GM21515 (cell line): ENCODE measurements at regions not wholly inside any gene's neighbourhood (a gene's known extent, or its start where the extent isn't known, plus 50 kb on each side); places are given as distances from the start of the nearest gene placed in this dataset.

Experiments used
- ATAC-seq: cut with Tn5 transposase; IDR thresholded peaks from one replicate; pipeline ENCODE4 v1.9.1; 2021; ENCODE audit not compliant: unreplicated experiment

DNA sequence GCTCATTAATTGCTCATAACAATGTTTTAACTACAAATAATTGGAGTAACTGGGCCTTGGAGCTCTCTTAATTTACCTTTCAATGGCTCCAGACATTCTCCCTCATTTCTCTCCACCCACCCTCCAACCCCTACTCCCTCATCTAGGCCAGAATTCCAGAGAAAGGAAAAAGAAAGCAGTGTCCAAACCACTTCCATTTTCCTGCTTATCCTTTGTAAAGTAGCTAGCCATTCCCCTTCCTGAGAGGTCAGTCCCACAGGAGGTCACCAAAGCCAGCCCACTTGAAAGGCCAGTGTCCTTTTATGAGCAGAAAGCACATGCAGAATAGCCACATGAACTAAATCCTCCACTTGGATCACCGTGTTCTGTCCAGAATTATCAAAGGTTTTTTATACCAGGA lies 404.8 kb upstream of the FAT3 start:
- ATAC-seq: no peak

DNA sequence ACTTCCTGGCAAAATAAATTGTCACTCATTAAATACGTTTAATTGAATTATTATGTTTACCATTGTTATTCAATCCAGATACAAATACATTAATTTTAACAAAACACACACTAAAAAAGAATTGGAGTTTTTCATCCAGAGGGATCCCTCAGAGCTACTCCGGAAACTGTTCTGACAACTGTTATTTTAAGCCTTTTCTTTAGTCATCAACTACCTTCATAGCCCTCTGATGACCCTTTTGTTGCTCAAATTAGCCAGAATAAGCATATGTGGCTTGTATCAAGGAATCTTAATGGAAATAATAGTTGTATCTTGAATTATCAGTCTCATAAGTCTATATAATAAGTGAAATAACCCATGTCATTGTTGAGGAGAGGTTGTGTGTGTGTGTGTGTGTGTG lies 405.4 kb upstream of the FAT3 start:
- ATAC-seq: no peak

DNA sequence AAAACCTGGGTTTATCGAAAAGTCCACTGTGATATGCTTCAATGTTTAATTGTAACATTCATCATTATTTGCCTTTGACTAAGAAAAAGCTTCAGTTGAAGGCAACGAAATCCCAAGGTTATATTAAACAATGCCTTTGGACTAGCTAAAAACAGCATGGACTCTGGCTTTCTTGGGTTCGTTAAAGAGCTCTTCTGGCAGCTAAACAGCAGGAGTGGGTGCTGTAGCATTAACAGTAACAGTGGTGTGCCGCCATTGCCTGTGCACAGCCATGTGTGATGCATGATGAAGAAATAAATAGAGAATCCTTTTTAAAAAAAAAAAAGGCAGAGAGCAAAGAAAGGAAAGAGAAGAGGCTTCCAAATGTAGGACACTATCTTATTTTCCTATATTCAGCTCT lies 406.6 kb upstream of the FAT3 start:
- ATAC-seq: no peak

DNA sequence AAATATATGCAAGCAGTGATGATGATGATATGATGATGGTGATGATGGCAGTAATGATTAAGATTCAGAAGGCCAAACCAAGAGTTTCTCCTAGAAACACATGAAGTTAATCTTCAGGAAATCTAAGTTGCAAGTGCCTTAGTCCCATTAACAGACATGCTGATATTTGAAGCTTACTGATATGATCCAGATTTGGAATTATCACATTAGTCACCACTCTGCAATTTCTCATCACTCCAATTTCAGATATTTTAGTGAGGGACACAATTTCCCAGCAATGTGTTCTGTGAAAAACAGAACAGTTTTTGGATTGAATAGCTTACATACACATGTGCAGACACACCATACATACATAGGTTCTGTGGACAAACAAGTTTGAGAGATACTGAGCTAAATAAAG lies 411.4 kb upstream of the FAT3 start:
- no peak for ATAC-seq

DNA sequence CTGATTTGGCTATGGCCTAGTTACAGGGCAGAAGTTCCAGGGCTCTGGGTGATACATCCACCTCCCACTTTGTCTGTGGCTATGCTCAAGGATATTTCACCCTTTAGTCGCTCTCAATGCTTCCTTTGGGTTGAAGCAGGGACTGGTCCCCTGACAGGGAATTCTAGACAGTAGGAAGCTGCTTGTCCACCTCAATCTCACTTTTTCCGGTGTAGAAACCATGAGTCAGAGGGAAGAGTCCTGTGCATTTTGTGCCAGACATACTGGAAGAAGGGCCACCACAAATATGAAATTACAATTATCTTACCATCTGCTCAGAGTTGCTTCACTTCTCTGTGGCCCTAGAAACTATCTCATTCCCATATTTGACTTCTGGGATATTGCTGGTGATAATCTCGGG lies 413.7 kb upstream of the FAT3 start:
- no peak for ATAC-seq

DNA sequence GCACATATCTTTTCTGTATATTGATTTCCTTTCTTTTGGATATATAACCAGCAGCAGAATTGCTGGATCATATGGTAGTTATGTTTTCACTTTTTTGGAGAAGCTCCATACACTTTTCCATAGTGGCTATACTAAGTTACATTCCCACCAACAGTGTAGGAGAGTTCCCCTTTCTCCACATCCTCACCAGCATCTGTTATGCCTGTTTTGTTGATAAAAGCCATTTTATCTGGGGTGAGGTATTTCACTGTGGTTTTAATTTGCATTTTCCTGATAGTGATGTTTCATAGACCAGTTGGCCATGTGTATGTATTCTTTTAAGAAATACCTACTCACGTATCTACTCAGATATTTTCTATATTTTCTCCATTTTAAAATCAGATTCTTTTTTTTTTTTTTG lies 419.3 kb upstream of the FAT3 start:
- no peak for ATAC-seq

DNA sequence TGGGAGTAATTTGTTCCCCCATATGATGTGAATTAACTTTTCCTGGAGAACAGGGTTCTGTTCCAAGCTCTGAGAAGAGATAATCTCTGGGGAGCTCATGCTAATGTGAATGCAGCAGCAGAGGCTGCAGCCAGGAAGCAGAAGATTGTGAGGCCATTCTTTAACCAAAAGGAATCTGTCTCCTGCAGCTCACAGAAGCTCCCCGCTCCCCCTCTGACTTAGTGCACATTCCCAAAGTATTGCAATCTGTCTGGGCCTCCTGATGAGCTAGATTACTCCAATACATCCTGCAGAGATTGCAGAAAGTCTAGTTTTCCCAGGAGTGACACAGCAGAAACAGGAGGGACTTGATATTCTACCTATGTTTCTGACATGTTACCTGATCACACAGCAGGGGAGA lies 420.6 kb upstream of the FAT3 start:
- ATAC-seq: no peak

DNA sequence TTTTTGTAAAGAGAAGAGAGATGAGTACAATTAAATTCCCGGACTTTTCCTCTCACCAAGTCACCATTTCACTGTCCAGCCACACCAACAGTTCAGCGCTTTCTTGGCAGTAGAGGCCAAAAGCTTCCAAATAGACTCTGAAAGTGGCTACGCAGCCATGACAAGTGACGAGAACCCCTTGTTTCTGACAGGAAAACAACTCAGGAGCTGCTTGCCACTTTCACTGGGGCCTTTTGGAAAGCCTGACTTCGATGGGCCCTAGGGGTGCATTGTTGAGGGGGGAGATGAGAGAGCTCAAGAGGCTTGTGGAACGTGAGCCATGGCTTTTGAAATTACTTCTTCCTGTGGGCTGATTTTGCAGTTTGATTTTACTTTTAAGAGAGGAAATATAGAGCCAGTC lies 422.1 kb upstream of the FAT3 start:
- no peak for ATAC-seq

DNA sequence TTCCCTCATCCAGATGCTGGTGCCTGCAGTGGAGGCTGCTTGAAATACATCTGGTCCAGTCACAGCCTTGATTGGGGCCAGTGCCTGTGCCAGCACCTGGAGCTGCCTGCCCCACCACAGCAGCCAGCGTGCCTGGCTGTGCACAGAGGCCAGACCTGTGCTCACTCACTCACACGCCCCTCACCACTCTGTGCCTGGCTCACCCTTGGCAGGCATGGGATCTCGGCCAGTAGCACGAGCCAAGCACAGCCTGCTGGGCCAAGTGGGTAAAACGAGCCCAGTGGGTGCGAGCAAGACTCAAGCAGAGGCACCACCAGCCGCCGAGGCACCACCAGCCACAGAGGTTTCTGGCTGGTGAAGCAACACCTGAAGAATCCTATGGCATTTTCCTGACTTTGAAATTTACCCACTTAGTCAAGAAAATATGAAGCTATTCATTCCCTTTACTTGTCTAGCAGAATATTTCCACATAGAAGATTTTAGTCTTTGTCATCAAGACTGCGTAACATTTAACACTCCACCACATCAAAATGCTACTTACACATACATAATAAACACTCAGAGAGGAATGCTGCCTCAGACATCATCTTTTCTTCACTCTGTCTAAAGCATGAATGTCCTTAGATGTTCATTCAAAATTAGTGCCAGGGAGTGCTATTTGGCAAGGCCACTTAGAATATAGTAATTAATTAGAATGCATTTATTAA lies 424.3 kb upstream of the FAT3 start:
- ATAC-seq: no peak

DNA sequence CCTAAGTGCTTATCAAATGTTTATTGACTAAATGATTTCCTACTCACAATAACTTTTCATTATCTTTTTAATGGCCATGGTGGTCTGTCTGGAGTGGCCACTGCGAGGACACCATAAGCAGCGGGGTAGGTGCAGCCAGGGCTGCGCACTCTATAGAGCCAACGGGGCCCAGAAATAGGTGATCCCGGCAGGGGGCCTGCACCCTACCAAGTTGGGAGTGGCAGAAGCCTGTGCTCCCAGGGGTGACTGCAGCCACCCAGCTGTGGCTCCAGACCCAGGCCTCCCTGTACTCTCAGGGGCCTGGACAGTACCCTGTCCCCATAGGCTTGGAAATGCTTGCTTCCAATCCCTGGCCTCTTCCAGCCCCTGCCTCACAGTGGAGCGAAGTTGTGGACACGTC lies 426.4 kb upstream of the FAT3 start:
- ATAC-seq: no peak

DNA sequence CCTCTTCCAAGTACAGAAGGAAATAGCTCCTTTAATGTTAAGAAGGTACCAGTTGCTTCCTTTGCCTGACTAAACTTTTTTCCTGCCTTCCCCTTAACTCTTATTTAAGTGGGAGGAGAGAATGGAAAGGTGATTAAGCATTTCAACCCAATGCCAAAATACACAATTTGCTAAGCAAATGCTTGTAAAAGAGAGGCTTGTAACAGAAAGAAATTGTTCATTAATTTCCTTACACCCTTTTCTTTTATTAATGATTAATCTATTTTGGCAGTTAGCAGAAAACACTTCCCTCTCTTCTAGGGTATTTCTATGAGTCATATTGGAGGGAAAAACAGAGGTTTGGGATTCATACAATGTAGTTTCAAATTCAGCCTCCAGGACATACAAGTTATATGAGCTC lies 427.6 kb upstream of the FAT3 start:
- no peak for ATAC-seq

DNA sequence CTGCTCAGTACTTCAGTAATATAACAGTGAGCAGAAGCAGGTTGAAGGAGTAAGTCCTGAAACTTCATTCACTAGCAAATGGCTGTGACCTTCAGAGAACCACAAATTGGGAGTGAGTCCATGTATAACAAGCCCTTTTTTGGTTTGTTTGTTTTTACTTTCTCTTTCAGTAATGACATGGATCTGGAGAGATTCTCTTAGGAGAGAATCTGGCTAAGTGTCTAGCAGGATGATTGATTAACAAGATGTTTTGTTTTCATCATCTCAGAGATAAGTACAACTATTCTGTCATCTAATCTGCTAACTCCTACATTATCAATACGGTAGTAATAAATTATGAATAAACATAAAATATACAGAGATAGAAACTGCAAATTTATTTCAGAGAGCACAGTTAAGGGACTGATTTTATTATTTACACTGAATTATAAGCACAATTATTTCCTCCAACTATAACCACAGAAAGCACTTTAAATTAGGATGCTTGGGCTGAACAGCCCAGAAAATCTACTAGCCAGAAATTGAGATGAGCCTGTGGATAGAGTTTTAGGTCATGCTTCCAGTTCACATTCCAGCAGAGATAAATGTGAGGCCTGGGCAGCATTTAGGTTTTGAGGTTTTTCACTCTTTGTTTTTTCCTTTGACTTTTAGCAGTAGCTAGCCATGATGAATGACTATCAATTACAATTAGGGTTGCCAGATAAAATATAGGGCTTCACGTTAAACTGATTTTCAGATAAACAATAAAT lies 429.3 kb upstream of the FAT3 start:
- no peak for ATAC-seq

DNA sequence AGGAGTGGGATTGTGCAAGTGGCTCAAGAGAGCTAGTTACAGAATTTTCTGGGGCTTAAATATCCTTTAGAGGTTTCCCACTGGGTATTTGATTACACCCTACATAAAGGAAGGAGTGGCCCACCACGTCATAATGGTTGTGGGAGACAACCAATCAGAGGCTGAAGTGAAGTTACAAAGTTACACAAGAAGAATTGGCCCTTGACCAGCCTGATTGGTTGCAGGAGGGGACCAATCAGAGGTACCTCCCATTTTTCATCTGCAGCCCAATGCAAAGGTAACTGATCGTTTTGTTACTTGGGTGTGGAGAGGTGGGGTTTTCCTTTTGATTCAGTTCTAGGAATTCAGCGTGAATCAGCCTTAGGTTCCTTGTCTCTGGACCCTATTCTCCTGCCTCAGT lies 430.5 kb upstream of the FAT3 start:
- ATAC-seq: no peak

DNA sequence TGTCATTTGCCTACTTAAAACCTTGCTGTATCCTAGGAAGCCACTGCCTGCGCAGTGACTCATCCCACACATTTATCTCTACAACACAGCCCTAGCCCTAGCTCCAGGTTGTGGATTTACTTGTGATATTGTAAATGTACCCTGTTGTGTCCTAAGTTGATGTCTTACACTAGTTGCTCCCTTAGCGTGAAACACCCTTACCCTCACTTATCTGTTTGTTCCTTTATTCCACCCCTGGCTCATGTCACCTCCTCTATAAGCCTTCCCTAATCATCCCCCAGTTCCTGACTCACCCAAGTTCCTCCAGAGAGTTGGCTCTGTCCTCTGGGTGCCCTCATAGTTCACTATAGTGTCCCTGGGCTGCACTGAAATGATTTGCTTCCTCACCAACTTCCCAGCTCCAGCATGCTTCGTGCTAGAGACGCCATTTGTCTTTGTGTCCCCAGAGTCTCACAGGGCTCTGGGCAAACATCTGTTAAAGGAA lies 431.8 kb upstream of the FAT3 start:
- no peak for ATAC-seq

DNA sequence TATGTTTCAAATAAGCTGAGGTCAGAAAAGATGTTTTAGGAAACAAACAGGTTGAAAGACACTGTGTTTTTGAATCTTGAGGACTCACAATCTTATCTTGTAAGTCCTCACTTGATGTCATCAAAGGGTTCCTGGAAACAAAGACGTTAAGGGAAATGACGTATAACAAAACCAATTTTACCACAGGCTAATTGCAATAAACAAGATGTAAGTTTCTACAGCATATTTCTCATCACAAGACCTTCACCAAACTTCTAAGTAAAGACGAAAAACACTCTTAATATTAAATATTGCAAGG lies 433.5 kb upstream of the FAT3 start:
- no peak for ATAC-seq

DNA sequence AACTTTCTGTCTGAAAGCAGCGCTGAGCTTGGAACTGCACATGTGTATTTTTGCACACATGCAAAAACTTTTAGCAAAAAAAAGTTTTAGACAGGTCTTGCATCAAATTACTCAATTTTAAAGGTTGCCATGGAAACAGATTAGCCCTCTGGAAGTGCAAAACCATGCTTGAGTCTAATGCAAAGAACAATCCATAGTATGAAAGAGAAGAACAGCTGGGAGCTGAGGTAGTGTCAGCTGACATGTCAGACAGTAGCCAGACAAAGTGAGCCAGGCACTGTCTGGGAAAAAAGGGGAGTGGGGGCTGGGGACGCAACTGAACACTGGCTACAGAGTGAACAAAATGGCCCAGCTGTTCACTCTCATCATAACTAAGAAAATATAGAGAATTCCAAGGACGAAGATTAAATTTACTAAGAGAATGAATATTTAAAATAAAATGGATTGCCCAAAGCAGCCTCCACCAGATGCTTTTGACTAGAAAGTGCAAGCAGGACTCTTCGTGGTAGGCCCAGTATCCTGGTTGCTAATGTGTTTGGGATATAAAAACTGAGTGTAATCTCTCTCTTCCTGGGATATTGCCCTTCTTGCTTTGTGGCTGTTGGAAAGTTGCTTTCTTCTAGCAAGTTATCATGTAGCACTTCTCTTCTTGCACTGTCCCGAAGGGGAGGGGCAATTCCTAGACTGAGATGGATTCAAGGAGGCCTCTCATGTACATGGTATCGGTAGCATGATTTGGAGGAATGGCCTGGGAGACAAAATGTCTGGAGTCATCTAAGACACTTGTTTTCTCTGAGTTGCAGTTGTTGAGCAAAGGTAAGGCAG lies 434.1 kb upstream of the FAT3 start:
- ATAC-seq: no peak

DNA sequence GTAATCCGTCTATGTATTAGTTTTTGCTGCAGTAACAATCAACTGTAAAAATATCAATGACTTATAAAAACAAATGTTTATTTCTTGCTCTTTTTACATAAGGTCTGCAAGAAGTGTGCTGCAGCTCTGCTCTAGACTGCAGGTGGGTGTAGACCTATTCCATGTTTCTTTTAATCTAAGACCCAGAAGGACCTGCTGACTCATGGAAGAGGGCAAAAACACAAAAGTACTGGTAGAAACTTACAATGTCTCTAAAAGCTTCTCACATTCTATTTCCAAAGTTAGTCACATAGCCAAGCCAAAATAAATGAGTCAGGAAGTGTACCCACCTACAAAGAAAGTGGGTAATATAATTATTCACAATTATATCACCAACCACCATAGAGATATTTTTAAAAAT lies 435.9 kb upstream of the FAT3 start:
- no peak for ATAC-seq

DNA sequence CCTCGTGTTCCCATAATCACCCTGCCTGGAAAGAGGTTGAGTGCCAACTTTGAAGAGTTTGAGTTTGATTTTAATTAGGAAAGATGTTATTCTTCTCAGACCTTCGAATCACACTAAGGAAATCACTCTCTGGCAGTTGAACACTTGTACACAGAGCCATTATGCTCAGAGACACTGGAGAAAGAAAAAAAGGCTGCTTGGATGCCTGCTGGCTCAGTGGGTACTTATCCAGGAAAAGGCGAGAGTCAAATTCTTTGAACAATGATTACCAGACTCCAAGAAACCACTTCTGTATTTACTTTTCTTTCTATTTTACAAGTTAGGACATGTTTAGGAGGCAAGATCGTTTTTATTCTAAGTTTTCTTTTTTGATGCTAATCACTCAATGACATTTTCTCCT lies 438.5 kb upstream of the FAT3 start:
- ATAC-seq: no peak

DNA sequence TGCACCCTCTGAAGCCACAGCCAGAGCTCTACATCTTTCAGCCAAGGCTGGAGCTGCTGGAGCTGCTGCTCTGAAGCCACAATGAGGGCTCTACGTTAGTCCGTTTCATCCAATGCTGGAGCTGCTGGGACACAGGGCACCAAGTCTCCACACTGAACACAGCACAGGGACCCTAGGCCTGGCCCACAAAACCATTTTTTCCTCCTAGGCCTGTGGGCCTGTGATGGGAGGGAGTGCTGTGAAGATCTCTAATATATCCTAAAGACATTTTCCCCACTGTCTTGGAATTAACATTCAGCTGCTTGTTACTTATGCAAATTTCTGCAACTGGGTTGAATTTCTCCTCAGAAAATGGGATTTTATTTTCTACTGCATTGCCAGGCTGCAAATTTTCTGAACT lies 441.4 kb upstream of the FAT3 start:
- no peak for ATAC-seq

DNA sequence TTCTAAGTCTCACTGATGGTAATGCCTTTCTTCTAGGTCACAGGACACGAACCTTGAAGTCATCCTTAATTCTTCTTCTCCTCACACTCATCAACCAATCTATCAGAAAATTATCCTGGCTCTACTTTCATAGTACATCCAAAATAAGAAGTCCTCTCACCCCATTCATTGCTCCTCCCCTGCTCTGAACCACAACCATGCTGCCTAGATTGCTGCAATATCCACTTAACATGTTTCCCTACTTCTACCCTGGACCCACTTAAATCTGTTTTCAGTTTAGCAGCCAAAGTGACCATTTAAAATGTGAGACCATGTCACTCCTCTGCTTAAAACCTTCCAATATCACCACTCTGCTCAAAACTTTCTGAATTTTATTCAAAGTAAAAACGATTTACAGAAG lies 445.9 kb upstream of the FAT3 start:
- no peak for ATAC-seq

DNA sequence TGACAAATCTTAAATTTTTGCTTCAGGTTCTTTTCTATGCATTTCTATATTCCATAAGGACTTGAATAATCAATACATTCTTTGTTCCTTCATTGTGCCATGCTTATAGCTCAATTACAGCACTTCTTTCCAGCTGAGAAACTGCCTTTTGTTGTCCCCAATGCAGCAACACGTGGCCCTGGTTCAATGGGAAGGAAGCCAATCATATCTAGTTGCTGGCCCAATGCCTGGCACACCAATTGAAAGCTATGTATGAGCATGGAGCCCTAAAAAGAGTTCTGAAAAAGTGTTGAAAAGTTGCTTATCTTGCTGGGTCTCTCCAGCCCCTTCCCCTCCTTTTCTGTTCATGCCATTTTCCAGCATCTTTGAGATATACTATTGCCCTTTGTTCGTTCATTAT lies 448.0 kb upstream of the FAT3 start:
- ATAC-seq: no peak

DNA sequence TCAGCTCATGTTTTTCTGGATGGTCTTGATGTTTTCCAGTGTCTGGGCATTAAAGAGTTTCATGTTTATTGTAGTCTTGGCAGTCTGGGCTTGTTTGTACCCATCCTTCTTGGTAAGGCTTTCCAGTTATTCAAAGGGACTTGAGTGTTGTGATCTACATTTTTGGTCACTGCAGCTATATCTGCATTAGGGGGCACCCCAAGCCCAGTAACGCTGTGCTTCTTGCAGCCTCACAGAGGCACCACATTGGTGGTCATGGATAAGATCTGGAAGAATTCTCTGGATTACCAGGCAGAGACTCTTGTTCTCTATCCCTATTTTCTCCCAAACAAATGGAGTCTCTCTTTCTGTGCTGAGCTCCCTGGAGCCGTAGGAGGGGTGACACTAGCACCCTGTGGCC lies 451.5 kb upstream of the FAT3 start:
- no peak for ATAC-seq
